Parathyroid adenoma (tissue), 2 donors: ENCODE measurements at regions not wholly inside any gene's neighbourhood (a gene's known extent, or its start where the extent isn't known, plus 50 kb on each side); places are given as distances from the start of the nearest gene placed in this dataset.
"Not testable (repeated sequence)": the region's sequence is repeated elsewhere in the genome, so short reads cannot be mapped to it uniquely, and the experiment has no call there.

Source experiments
- H2AFZ ChIP-seq: fragments of 300-600 bp; sonication (generic); one replicate; pipeline ENCODE4 v1.7.0; 2017; ENCODE audit warnings: antibody characterized with exemption, mild to moderate bottlenecking
- H3K27ac ChIP-seq: fragments of 300-600 bp; sonication (generic); one replicate; pipeline ENCODE4 v1.7.0; 2017
- H3K27me3 ChIP-seq: fragments of 300-600 bp; sonication (generic); one replicate; pipeline ENCODE4 v1.7.0; 2017; ENCODE audit warnings: low read length; ENCODE audit not compliant: control insufficient read depth, insufficient read depth
- H3K36me3 ChIP-seq: fragments of 300-600 bp; sonication (generic); one replicate; pipeline ENCODE4 v1.7.0; 2017; ENCODE audit warnings: low read length; ENCODE audit not compliant: control insufficient read depth, insufficient read depth
- H3K4me1 ChIP-seq: fragments of 300-600 bp; sonication (generic); one replicate; pipeline ENCODE4 v1.7.0; 2017; ENCODE audit warnings: control low read depth
- H3K4me2 ChIP-seq: fragments of 300-600 bp; sonication (generic); one replicate; pipeline ENCODE4 v1.7.0; 2017; ENCODE audit warnings: low read length
- H3K4me3 ChIP-seq: fragments of 300-600 bp; sonication (generic); one replicate; pipeline ENCODE4 v1.7.0; 2017; ENCODE audit warnings: low read depth, low read length
- H3K79me2 ChIP-seq: fragments of 300-600 bp; sonication (generic); one replicate; pipeline ENCODE4 v1.7.0; 2017; ENCODE audit warnings: control low read depth
- H3K9ac ChIP-seq: fragments of 300-600 bp; sonication (generic); one replicate; pipeline ENCODE4 v1.7.0; 2017; ENCODE audit warnings: mild to moderate bottlenecking
- H3K9me3 ChIP-seq: fragments of 300-600 bp; sonication (generic); one replicate; pipeline ENCODE4 v1.7.0; 2017; ENCODE audit warnings: low read length; ENCODE audit not compliant: control insufficient read depth
- CTCF ChIP-seq: fragments of 300-600 bp; sonication (generic); IDR thresholded peaks from one replicate; pipeline ENCODE4 v1.7.0; 2017; ENCODE audit warnings: antibody characterized with exemption, mild to moderate bottlenecking
- donor health status: primary hyperparathyroidism.

- Histone ChIP-seq H3K9me3 (no peaks in the 10 kb centered on the region), H3K4me1 (no peaks in the 10 kb centered on the region), H2AFZ (no peak overlapping the region), H3K4me2 (no peak overlapping the region), H3K27me3 (no peaks in the 10 kb centered on the region), H3K9ac (no peak overlapping the region), H3K79me2 (no peaks in the 10 kb centered on the region), H3K4me3 (no peak overlapping the region), H3K36me3 (no peaks in the 10 kb centered on the region), H3K27ac (no peak overlapping the region)
- no peak for TF ChIP-seq CTCF
Observed at GRCh38 chr16:27600381-27600780, 50.4 kb downstream of the KATNIP start.

GRCh38 chr16:27602103-27602502 lies 52.2 kb downstream of the KATNIP start:
- no peaks in the 10 kb centered on the region for H3K36me3 ChIP-seq
- H2AFZ ChIP-seq, result no peak overlapping the region
- H3K79me2 ChIP-seq, result no peaks in the 10 kb centered on the region
- H3K27me3 ChIP-seq, result no peaks in the 10 kb centered on the region
- H3K4me3 ChIP-seq, result no peak overlapping the region
- H3K9me3 ChIP-seq, result no peaks in the 10 kb centered on the region
- H3K4me2 ChIP-seq, result no peak overlapping the region
- H3K4me1 ChIP-seq, result no peaks in the 10 kb centered on the region
- TF ChIP-seq CTCF, result no peak
- H3K27ac ChIP-seq, result no peak overlapping the region
- no peak overlapping the region for H3K9ac ChIP-seq

DNA sequence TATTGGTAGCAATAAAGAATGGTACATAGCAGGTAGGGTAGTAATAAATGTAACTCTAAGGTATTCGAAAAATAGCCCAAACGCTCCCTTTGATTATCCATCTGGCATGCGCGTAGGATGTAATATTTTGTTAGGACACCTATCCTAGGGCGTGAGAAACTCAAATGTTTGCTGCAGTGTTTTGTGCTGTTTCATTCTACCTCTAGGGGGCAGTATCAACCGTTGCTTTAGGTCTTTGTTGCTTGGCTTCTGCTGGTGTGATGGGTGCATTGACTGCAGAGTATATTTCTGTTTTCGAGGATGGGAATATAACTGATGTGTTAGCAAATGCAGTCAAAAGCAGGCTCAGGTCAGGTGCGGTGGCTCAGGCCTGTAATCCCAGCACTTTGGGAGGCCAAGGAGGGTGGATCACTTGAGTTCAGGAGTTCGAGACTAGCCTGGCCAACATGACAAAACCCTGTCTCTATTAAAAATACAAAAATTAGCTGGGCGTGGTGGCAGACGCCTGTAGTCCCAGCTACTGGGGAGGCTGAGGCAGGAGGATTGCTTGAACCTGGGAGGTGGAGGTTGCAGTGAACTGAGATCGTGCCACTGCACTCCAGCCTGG lies 55.7 kb downstream of the KATNIP start:
- H3K79me2 ChIP-seq, H3K4me1 ChIP-seq, H2AFZ ChIP-seq, H3K9me3 ChIP-seq, H3K9ac ChIP-seq, H3K36me3 ChIP-seq, H3K27ac ChIP-seq, H3K27me3 ChIP-seq, H3K4me2 ChIP-seq, H3K4me3 ChIP-seq: not testable (repeated sequence)
- peak; percentile 58 for TF ChIP-seq CTCF

DNA sequence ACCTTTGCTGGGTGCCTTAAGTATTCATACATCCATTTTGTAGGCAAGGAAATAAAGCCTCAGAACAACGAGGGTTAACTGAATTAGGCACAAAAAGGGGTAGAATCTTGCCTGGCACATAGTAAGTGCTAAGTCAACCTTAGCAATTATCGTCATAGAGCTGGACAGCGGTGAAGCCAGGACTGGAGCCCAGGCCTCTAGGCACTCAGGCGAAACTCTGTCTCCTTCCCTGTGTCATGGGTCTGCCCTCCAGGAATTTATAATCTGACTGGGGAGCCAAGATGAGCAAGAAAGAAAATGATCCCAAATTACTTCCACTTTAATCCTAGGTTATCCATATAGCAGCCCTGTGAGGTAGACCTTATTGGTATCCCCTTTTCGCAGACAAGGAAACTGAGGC lies 61.4 kb downstream of the KATNIP start:
- TF ChIP-seq CTCF, result no peak
- H3K27ac ChIP-seq, result no peak overlapping the region
- H3K79me2 ChIP-seq, result peaks cover 3% of the 10 kb centered on the region
- H3K9me3 ChIP-seq, result no peaks in the 10 kb centered on the region
- H3K27me3 ChIP-seq, result no peaks in the 10 kb centered on the region
- H3K4me2 ChIP-seq, result no peak overlapping the region
- no peaks in the 10 kb centered on the region for H3K4me1 ChIP-seq
- H2AFZ ChIP-seq, result no peak overlapping the region
- H3K9ac ChIP-seq, result no peak overlapping the region
- no peak overlapping the region for H3K4me3 ChIP-seq
- no peaks in the 10 kb centered on the region for H3K36me3 ChIP-seq

DNA sequence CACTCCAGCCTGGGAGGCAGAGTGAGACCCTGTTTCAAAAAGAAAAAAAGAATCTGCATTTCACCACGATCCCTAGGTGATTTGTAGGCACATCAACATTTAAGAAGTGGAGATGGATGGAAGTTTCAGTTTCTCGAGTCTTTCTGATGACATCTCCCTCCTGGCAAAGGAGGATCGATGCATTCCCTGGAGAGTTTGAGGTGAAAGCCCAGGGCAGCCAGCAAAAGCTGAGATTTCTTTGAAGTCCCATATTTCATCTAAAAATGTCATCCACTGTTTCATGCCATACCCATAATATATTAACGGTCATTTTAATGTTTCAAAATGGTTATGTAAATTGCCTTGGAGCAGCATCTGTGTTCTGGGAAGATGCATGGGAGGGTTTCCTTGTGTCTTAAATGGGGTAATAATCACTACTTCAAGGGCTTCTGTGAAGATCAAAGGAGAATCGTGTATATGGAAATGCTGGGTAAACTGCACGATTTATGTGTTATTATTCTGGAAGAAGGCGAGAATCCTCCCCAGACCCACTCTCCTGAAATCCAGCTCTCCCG lies 63.4 kb downstream of the KATNIP start:
- Histone ChIP-seq H3K9ac (no peak overlapping the region), H3K27me3 (no peaks in the 10 kb centered on the region), H3K4me2 (no peak overlapping the region), H3K4me1 (peaks cover 4% of the 10 kb centered on the region), H3K9me3 (no peaks in the 10 kb centered on the region), H3K27ac (no peak overlapping the region), H3K4me3 (no peak overlapping the region), H3K36me3 (no peaks in the 10 kb centered on the region), H3K79me2 (peaks cover 3% of the 10 kb centered on the region), H2AFZ (no peak overlapping the region)
- TF ChIP-seq CTCF, result no peak
